Liver (tissue), 3 donors: ENCODE measurements at regions not wholly inside any gene's neighbourhood (a gene's known extent, or its start where the extent isn't known, plus 50 kb on each side); places are given as distances from the start of the nearest gene placed in this dataset.

Source experiments
- CTCF ChIP-seq: fragments of 150-350 bp; IDR thresholded peaks from 2 replicates; pipeline ENCODE4 v1.5.1; 2017; ENCODE audit warnings: improper control_type of control experiment, low read depth, low read length; ENCODE audit not compliant: missing input control
- EGR1 ChIP-seq, 2 donors: IDR thresholded peaks; 2 replicates each; pipeline ENCODE4 v1.6.1; 2016 to 2018; ENCODE audit warnings: antibody characterized with exemption in 2 of 2, low read depth in 2 of 2
- GABPA ChIP-seq, 2 donors: IDR thresholded peaks in 1 of 2; conservative IDR thresholded peaks in 1 of 2; 2 replicates each; pipeline ENCODE4 v1.6.1; 2016; ENCODE audit warnings: antibody characterized with exemption in 2 of 2, mild to moderate bottlenecking in 1 of 2, moderate library complexity in 1 of 2
- MAX ChIP-seq: IDR thresholded peaks from 2 replicates; pipeline ENCODE4 v1.6.1; 2016; ENCODE audit warnings: antibody characterized with exemption
- RAD21 ChIP-seq, 2 donors: IDR thresholded peaks; 2 replicates each; pipeline ENCODE4 v1.6.1; 2016; ENCODE audit warnings: antibody characterized with exemption in 2 of 2, mild to moderate bottlenecking in 2 of 2
- REST ChIP-seq: IDR thresholded peaks from 2 replicates; pipeline ENCODE4 v1.6.1; 2016; ENCODE audit warnings: antibody characterized with exemption, mild to moderate bottlenecking
- SP1 ChIP-seq: IDR thresholded peaks from 2 replicates; pipeline ENCODE4 v1.6.1; 2018; ENCODE audit warnings: antibody characterized with exemption, mild to moderate bottlenecking
- donor health status: healthy.
- donor health status: healthy.

GRCh38 chr3:101143012-101143411 lies 149.8 kb upstream of the ABI3BP start:
- no peak for TF ChIP-seq MAX
- TF ChIP-seq REST: no peak
- TF ChIP-seq CTCF: no peak
- TF ChIP-seq RAD21 (IDR thresholded peaks at IDR 0.05): no peak
- TF ChIP-seq SP1: no peak
- TF ChIP-seq EGR1 (IDR thresholded peaks at IDR 0.05; ENCODE audit: low read depth in 2 of 2): no peak
- no peak for TF ChIP-seq GABPA (IDR thresholded peaks at IDR 0.05 in 1 of 2, conservative IDR thresholded peaks at IDR 0.05 in 1 of 2)
